Activated CD8-positive, alpha-beta memory T cell treated with anti-CD3 and anti-CD28 coated beads for 48 hours (primary cell): ENCODE measurements at regions not wholly inside any gene's neighbourhood (a gene's known extent, or its start where the extent isn't known, plus 50 kb on each side); places are given as distances from the start of the nearest gene placed in this dataset.
"Not testable (repeated sequence)": the region's sequence is repeated elsewhere in the genome, so short reads cannot be mapped to it uniquely, and the experiment has no call there.

Source experiments
- DNase-seq, 3 experiments: peaks; one replicate each; pipeline ENCODE4 v3.0.0-alpha.2; 2020; ENCODE audit warnings: low read depth in 2 of 3, low spot score in 2 of 3

- no peak for DNase-seq
These were observed 96.0 kb downstream of the RASGEF1B start for GRCh38 chr4:81375745-81376144.

- DNase-seq = no peak
These were observed 101.8 kb downstream of the RASGEF1B start for GRCh38 chr4:81369886-81370285.

GRCh38 chr4:81366779-81367178 lies 104.9 kb downstream of the RASGEF1B start:
- no peak for DNase-seq

GRCh38 chr4:81360737-81361136 lies 111.0 kb downstream of the RASGEF1B start:
- DNase-seq = no peak

- DNase-seq = no peak
These were observed 112.5 kb downstream of the RASGEF1B start for GRCh38 chr4:81359207-81359606.

GRCh38 chr4:81358154-81358553 lies 113.6 kb downstream of the RASGEF1B start:
- no peak for DNase-seq

GRCh38 chr4:81356621-81357020 lies 115.1 kb downstream of the RASGEF1B start:
- DNase-seq = no peak

GRCh38 chr4:81355136-81355535 lies 116.6 kb downstream of the RASGEF1B start:
- no peak for DNase-seq

- DNase-seq = no peak
These were observed 117.8 kb downstream of the RASGEF1B start for GRCh38 chr4:81353861-81354260.

- DNase-seq = no peak
These were observed 119.3 kb downstream of the RASGEF1B start for GRCh38 chr4:81352446-81352835.

GRCh38 chr4:81351654-81352445 lies 119.9 kb downstream of the RASGEF1B start:
- DNase-seq = peak in 2 of 3 experiments; percentile 9 to 47

GRCh38 chr4:81350040-81350439 lies 121.7 kb downstream of the RASGEF1B start:
- DNase-seq = no peak

- DNase-seq = no peak
These were observed 123.0 kb downstream of the RASGEF1B start for GRCh38 chr4:81348778-81349094.

- DNase-seq = no peak
These were observed 123.5 kb downstream of the RASGEF1B start for GRCh38 chr4:81348086-81348777.

GRCh38 chr4:81346719-81347118 lies 125.0 kb downstream of the RASGEF1B start:
- DNase-seq = no peak

GRCh38 chr4:81343536-81343935 lies 128.2 kb downstream of the RASGEF1B start:
- no peak for DNase-seq

GRCh38 chr4:81343046-81343445 lies 128.0 kb upstream of the PRKG2 start:
- DNase-seq = no peak

- no peak for DNase-seq
These were observed 122.2 kb upstream of the PRKG2 start for GRCh38 chr4:81337211-81337610.

GRCh38 chr4:81335122-81335912 lies 120.3 kb upstream of the PRKG2 start:
- no peak for DNase-seq

GRCh38 chr4:81330018-81330417 lies 115.0 kb upstream of the PRKG2 start:
- DNase-seq = no peak

GRCh38 chr4:81326581-81326980 lies 111.6 kb upstream of the PRKG2 start:
- no peak for DNase-seq

GRCh38 chr4:81324594-81324993 lies 109.6 kb upstream of the PRKG2 start:
- DNase-seq = not testable (repeated sequence)
